NT2/D1 (cell line): ENCODE measurements at regions not wholly inside any gene's neighbourhood (a gene's known extent, or its start where the extent isn't known, plus 50 kb on each side); places are given as distances from the start of the nearest gene placed in this dataset.

Source experiments
- SUZ12 ChIP-seq: IDR thresholded peaks from 2 replicates; pipeline ENCODE4 v1.6.1; 2011; ENCODE audit not compliant: insufficient read length, insufficient read depth; ENCODE audit errors: extremely low read depth
- YY1 ChIP-seq: IDR thresholded peaks from 2 replicates; pipeline ENCODE4 v1.6.1; 2011; ENCODE audit not compliant: insufficient read length, insufficient read depth
- ZNF274 ChIP-seq: IDR thresholded peaks from 2 replicates; pipeline ENCODE4 v1.6.1; 2011; ENCODE audit warnings: mild to moderate bottlenecking, low read depth, low read length

DNA sequence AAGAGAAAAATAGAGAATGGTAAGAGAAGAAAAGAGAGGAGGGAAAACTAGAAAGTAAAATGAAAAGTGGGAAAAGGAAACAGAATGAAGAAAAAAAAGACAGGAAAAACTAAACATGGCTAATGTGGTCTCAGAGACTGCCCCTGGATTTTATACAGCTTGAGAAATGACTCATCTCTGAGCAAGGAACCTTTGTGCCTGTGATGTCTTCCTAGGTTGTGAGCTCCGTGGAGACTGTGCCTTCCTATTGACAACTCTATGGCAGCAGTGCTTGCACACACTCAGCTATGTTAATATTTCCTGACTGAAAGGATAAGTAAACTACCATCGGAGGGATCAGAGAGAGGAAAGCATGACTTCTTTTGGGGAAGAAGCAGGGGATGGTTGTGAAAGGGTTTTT, 203.8 kb downstream of the RDH14 start:
- TF ChIP-seq ZNF274 (no peak), YY1 (no peak), SUZ12 (no peak)
